ENCODE measurements at regions not wholly inside any gene's neighbourhood (a gene's known extent, or its start where the extent isn't known, plus 50 kb on each side); places are given as distances from the start of the nearest gene placed in this dataset.

GRCh38 chr3:187950671-187951070 is 203.3 kb upstream of the LPP start:
- Histone ChIP-seq H3K9me2 (ENCODE audit: insufficient read depth) (no peaks in the 10 kb centered on the region), H3K9me3 (ENCODE audit: control insufficient read depth in 1 of 2, insufficient read depth in 1 of 2, low read depth in 1 of 2, low read length in 2 of 2) (no peaks in the 10 kb centered on the region), H3K36me3 (ENCODE audit: control insufficient read depth in 1 of 2, insufficient read depth in 2 of 2, low read length in 2 of 2) (no peaks in the 10 kb centered on the region), H2AFZ (ENCODE audit: low read depth, low read length, poor library complexity, severe bottlenecking) (no peak overlapping the region), H3K4me2 (ENCODE audit: low read length) (no peak overlapping the region), H3K4me1 (ENCODE audit: control insufficient read depth in 1 of 2, insufficient read depth in 2 of 2, low read length in 2 of 2) (no peaks in the 10 kb centered on the region), H3K27ac (ENCODE audit: low read depth, low read length) (no peak overlapping the region), H3K79me2 (ENCODE audit: insufficient read depth, low read length) (no peaks in the 10 kb centered on the region), H3K4me3 (replicated peaks in 1 of 2; ENCODE audit: low read depth in 1 of 2, low read length in 2 of 2) (no peak overlapping the region), H3K27me3 (ENCODE audit: insufficient read depth, low read length) (no peaks in the 10 kb centered on the region; the same call in 1 of the 2 replicates), H4K20me1 (ENCODE audit: insufficient read depth) (no peaks in the 10 kb centered on the region), H3K9ac (ENCODE audit: low read length) (no peak overlapping the region)
- no peak for TF ChIP-seq REST (IDR thresholded peaks at IDR 0.05; ENCODE audit: low read depth)
- no peak for TF ChIP-seq YY1 (IDR thresholded peaks at IDR 0.05; ENCODE audit: extremely low read depth, insufficient replicate concordance, low read depth, low read length)
- CTCF ChIA-PET, result no interaction called here
- intact Hi-C loops (cut with micrococcal nuclease), result no loop called here
- no peak for ATAC-seq
- DNase-seq (ENCODE audit: low read depth, low spot score), result no peak
- RAD21 ChIA-PET (ENCODE audit: low non-redundant PET in 1 of 2, low total read pairs in 2 of 2, uncharacterized antibody in 2 of 2, unreplicated experiment in 2 of 2), result no interaction called here
- no TSS peak for BruUV-seq (replicated peaks)
- POLR2A ChIA-PET, result no interaction called here

GRCh38 chr3:187951452-187952190 is 202.3 kb upstream of the LPP start:
- DNase-seq (ENCODE audit: low read depth, low spot score) (no peak), ATAC-seq (no peak)
- Histone ChIP-seq H3K36me3 (ENCODE audit: control insufficient read depth in 1 of 2, insufficient read depth in 2 of 2, low read length in 2 of 2) (no peaks in the 10 kb centered on the region), H3K27ac (ENCODE audit: low read depth, low read length) (no peak overlapping the region), H4K20me1 (ENCODE audit: insufficient read depth) (no peaks in the 10 kb centered on the region), H3K4me2 (ENCODE audit: low read length) (no peak overlapping the region), H3K9me2 (ENCODE audit: insufficient read depth) (no peaks in the 10 kb centered on the region), H3K79me2 (ENCODE audit: insufficient read depth, low read length) (no peaks in the 10 kb centered on the region), H3K4me1 (ENCODE audit: control insufficient read depth in 1 of 2, insufficient read depth in 2 of 2, low read length in 2 of 2) (no peaks in the 10 kb centered on the region), H3K4me3 (replicated peaks in 1 of 2; ENCODE audit: low read depth in 1 of 2, low read length in 2 of 2) (no peak overlapping the region), H3K9ac (ENCODE audit: low read length) (no peak overlapping the region), H3K9me3 (ENCODE audit: control insufficient read depth in 1 of 2, insufficient read depth in 1 of 2, low read depth in 1 of 2, low read length in 2 of 2) (no peaks in the 10 kb centered on the region), H2AFZ (ENCODE audit: low read depth, low read length, poor library complexity, severe bottlenecking) (no peak overlapping the region), H3K27me3 (ENCODE audit: insufficient read depth, low read length) (no peaks in the 10 kb centered on the region; the same call in 1 of the 2 replicates)
- intact Hi-C loops (cut with micrococcal nuclease), result no loop called here
- CTCF ChIA-PET, result no interaction called here
- RAD21 ChIA-PET (ENCODE audit: low non-redundant PET in 1 of 2, low total read pairs in 2 of 2, uncharacterized antibody in 2 of 2, unreplicated experiment in 2 of 2), result no interaction called here
- POLR2A ChIA-PET, result no interaction called here
- TF ChIP-seq RAD21 (IDR thresholded peaks at IDR 0.05; ENCODE audit: low read depth) (no peak), YY1 (IDR thresholded peaks at IDR 0.05; ENCODE audit: extremely low read depth, insufficient replicate concordance, low read depth, low read length) (no peak), EGR1 (IDR thresholded peaks at IDR 0.05; ENCODE audit: low read depth) (no peak), ZFX (IDR thresholded peaks at IDR 0.05) (no peak), CTCF (IDR thresholded peaks at IDR 0.05 in 2 of 3, conservative IDR thresholded peaks at IDR 0.05 in 1 of 3; ENCODE audit: borderline replicate concordance in 1 of 3, insufficient read depth in 1 of 3, low read depth in 2 of 3, low read length in 2 of 3) (no peak), SRF (IDR thresholded peaks at IDR 0.05; ENCODE audit: low read depth) (no peak), MAX (IDR thresholded peaks at IDR 0.05) (no peak), FOSL1 (IDR thresholded peaks at IDR 0.05; ENCODE audit: low read depth) (no peak), POLR2A (IDR thresholded peaks at IDR 0.05; ENCODE audit: borderline replicate concordance, extremely low read depth, insufficient read depth, insufficient read length) (no peak), EZH2 (IDR thresholded peaks at IDR 0.05) (no peak), SP1 (IDR thresholded peaks at IDR 0.05; ENCODE audit: low read depth) (no peak)
- BruUV-seq (replicated peaks), result no TSS peak

Data from HCT116 (cell line).